Keratinocyte (primary cell): ENCODE measurements at regions not wholly inside any gene's neighbourhood (a gene's known extent, or its start where the extent isn't known, plus 50 kb on each side); places are given as distances from the start of the nearest gene placed in this dataset.

ENCODE experiments used
- CTCF ChIP-seq, 3 experiments: IDR thresholded peaks in 1 of 3; conservative IDR thresholded peaks in 1 of 3; optimal IDR thresholded peaks in 1 of 3; 2 replicates in 2 of 3; 3 replicates in 1 of 3; pipeline versions ENCODE3 to v1.5.1; 2011; ENCODE audit warnings: low read length in 3 of 3, mild to moderate bottlenecking in 3 of 3, moderate library complexity in 2 of 3, control low read depth in 1 of 3, inconsistent platforms in 1 of 3; ENCODE audit not compliant: insufficient read depth in 2 of 3; ENCODE audit errors: extremely low read depth in 1 of 3
- EZH2 ChIP-seq: IDR thresholded peaks from one replicate; pipeline ENCODE4 v1.6.1; 2012; ENCODE audit warnings: inconsistent platforms, mild to moderate bottlenecking, low read length, moderate library complexity

- TF ChIP-seq CTCF (optimal IDR thresholded peaks at IDR 0.05 in 1 of 3, IDR thresholded peaks at IDR 0.05 in 1 of 3, conservative IDR thresholded peaks at IDR 0.05 in 1 of 3; ENCODE audit: extremely low read depth in 1 of 3, insufficient read depth in 2 of 3, low read length in 3 of 3): no peak
- TF ChIP-seq EZH2: no peak
These were observed 710.4 kb upstream of the PABPC4L start for GRCh38 chr4:134911941-134912340.
